Stimulated activated CD8-positive, alpha-beta memory T cell treated with anti-CD3 and anti-CD28 coated beads, Interleukin-4, amount 100 ng/mL, for 4 hours (primary cell): ENCODE measurements at regions not wholly inside any gene's neighbourhood (a gene's known extent, or its start where the extent isn't known, plus 50 kb on each side); places are given as distances from the start of the nearest gene placed in this dataset.

Experiments used
- DNase-seq, 2 donors: peaks; one replicate each; pipeline ENCODE4 v3.0.0-alpha.2; 2020; ENCODE audit warnings: low read depth in 2 of 2, low spot score in 1 of 2

- no peak for DNase-seq
These were observed 128.9 kb upstream of the TPRG1 start for GRCh38 chr3:189042832-189043231.

- no peak for DNase-seq
These were observed 122.1 kb upstream of the TPRG1 start for GRCh38 chr3:189049458-189050236.

GRCh38 chr3:189053322-189053721 lies 118.4 kb upstream of the TPRG1 start:
- DNase-seq: no peak

- no peak for DNase-seq
These were observed 115.0 kb upstream of the TPRG1 start for GRCh38 chr3:189056646-189057335.

GRCh38 chr3:189057369-189057768 lies 114.4 kb upstream of the TPRG1 start:
- no peak for DNase-seq

GRCh38 chr3:189058071-189058470 lies 113.7 kb upstream of the TPRG1 start:
- no peak for DNase-seq

- DNase-seq: no peak
These were observed 100.8 kb upstream of the TPRG1 start for GRCh38 chr3:189070965-189071364.

- DNase-seq: no peak
These were observed 100.3 kb upstream of the TPRG1 start for GRCh38 chr3:189071446-189071845.

GRCh38 chr3:189076449-189076848 lies 95.3 kb upstream of the TPRG1 start:
- DNase-seq: no peak

- no peak for DNase-seq
These were observed 91.0 kb upstream of the TPRG1 start for GRCh38 chr3:189080745-189081144.

- DNase-seq: no peak
These were observed 88.9 kb upstream of the TPRG1 start for GRCh38 chr3:189082666-189083427.

- DNase-seq: no peak
These were observed 87.2 kb upstream of the TPRG1 start for GRCh38 chr3:189084620-189085019.

- DNase-seq: no peak
These were observed 79.2 kb upstream of the TPRG1 start for GRCh38 chr3:189092547-189092946.

GRCh38 chr3:189094539-189094938 lies 77.2 kb upstream of the TPRG1 start:
- DNase-seq: no peak

GRCh38 chr3:189096092-189096491 lies 75.7 kb upstream of the TPRG1 start:
- DNase-seq: no peak

- no peak for DNase-seq
These were observed 72.7 kb upstream of the TPRG1 start for GRCh38 chr3:189099031-189099471.

- no peak for DNase-seq
These were observed 72.1 kb upstream of the TPRG1 start for GRCh38 chr3:189099505-189100290.

- DNase-seq: no peak
These were observed 70.9 kb upstream of the TPRG1 start for GRCh38 chr3:189100866-189101265.

GRCh38 chr3:189101594-189101993 lies 70.2 kb upstream of the TPRG1 start:
- no peak for DNase-seq

- DNase-seq: no peak
These were observed 68.6 kb upstream of the TPRG1 start for GRCh38 chr3:189103208-189103607.

GRCh38 chr3:189108067-189108466 lies 63.7 kb upstream of the TPRG1 start:
- DNase-seq: no peak
